H1 (cell line): ENCODE measurements at regions not wholly inside any gene's neighbourhood (a gene's known extent, or its start where the extent isn't known, plus 50 kb on each side); places are given as distances from the start of the nearest gene placed in this dataset.

Experiments
- CTCF ChIA-PET: fragments of 300-600 bp; sonication (Branson Sonifier 250); formaldehyde crosslinking; loops from one replicate; lab custom pipeline; 2021; ENCODE audit not compliant: partially characterized antibody; lab: Charles Lee
- POLR2A ChIA-PET: fragments of 300-600 bp; sonication (Branson Sonifier 250); formaldehyde crosslinking; loops from one replicate; lab custom pipeline; 2021; ENCODE audit warnings: inconsistent platforms; ENCODE audit not compliant: partially characterized antibody; lab: Charles Lee
- DNase-seq, 2 experiments: peaks; one replicate each; pipeline versions ENCODE4 v3.0.0 to v3.0.0-alpha.2; 2010 to 2022; ENCODE audit warnings: low spot score in 2 of 2, low read depth in 1 of 2, mixed read lengths in 1 of 2
- FAIRE-seq: peaks from 2 replicates; lab custom pipeline; 2011; peaks lifted over from hg19 to GRCh38; lab: Jason Lieb, UNC
- H2AFZ ChIP-seq: 2 replicates; pipeline ENCODE4 v1.8.1; 2012; ENCODE audit warnings: low read length, inconsistent platforms
- H2AK5ac ChIP-seq: 2 replicates; pipeline ENCODE4 v1.6.1; 2013; ENCODE audit warnings: low read depth, low read length
- H2BK120ac ChIP-seq: replicated peaks from 2 replicates; pipeline ENCODE3; 2013; ENCODE audit warnings: low read depth, low read length, inconsistent platforms
- H2BK12ac ChIP-seq: 2 replicates; pipeline ENCODE4 v1.6.1; 2013; ENCODE audit warnings: low read depth, low read length
- H2BK15ac ChIP-seq: 2 replicates; pipeline ENCODE4 v1.6.1; 2013; ENCODE audit warnings: low read length
- H2BK20ac ChIP-seq: 2 replicates; pipeline ENCODE4 v1.6.1; 2013; ENCODE audit warnings: low read length
- H2BK5ac ChIP-seq: 2 replicates; pipeline ENCODE4 v1.6.1; 2013; ENCODE audit warnings: low read depth, low read length
- H3K14ac ChIP-seq: 2 replicates; pipeline ENCODE4 v1.6.1; 2013; ENCODE audit warnings: inconsistent platforms; ENCODE audit not compliant: insufficient read length
- H3K18ac ChIP-seq: 2 replicates; pipeline ENCODE4 v1.6.1; 2013; ENCODE audit warnings: low read length; ENCODE audit errors: extremely low read depth
- H3K23ac ChIP-seq: 2 replicates; pipeline ENCODE4 v1.6.1; 2013; ENCODE audit warnings: inconsistent platforms; ENCODE audit not compliant: insufficient read length
- H3K23me2 ChIP-seq: 2 replicates; pipeline ENCODE4 v1.6.1; 2013; ENCODE audit warnings: low read depth, low read length
- H3K27ac ChIP-seq: 2 replicates; pipeline ENCODE4 v1.6.1; 2011; ENCODE audit warnings: low read depth, low read length, inconsistent platforms
- H3K27me3 ChIP-seq, 4 experiments: replicated peaks in 1 of 4; 1 replicate in 1 of 4; 2 replicates in 3 of 4; pipeline versions ENCODE4 v1.6.1 to v1.8.1; 2011 to 2013; ENCODE audit warnings: low read length in 3 of 4, mild to moderate bottlenecking in 3 of 4, inconsistent platforms in 2 of 4, mixed read lengths in 2 of 4, moderate library complexity in 1 of 4; ENCODE audit not compliant: control insufficient read depth in 3 of 4, insufficient read depth in 3 of 4; ENCODE audit errors: extremely low read depth in 1 of 4
- H3K36me3 ChIP-seq, 4 experiments: 2 replicates each; pipeline versions ENCODE4 v1.6.1 to v1.8.1; 2011 to 2013; ENCODE audit warnings: mild to moderate bottlenecking in 4 of 4, low read length in 3 of 4, moderate library complexity in 2 of 4, control low read depth in 1 of 4, inconsistent platforms in 1 of 4; ENCODE audit not compliant: insufficient read depth in 4 of 4, control insufficient read depth in 2 of 4
- H3K4ac ChIP-seq: replicated peaks from 2 replicates; pipeline ENCODE3; 2013; ENCODE audit warnings: low read length, low read depth, mixed read lengths, inconsistent platforms; ENCODE audit not compliant: insufficient read length
- H3K4me1 ChIP-seq, 4 experiments: replicated peaks in 1 of 4; 1 replicate in 1 of 4; 2 replicates in 3 of 4; pipeline versions ENCODE4 v1.6.1 to v1.8.1; 2011 to 2013; ENCODE audit warnings: low read length in 3 of 4, inconsistent platforms in 2 of 4, mixed read lengths in 1 of 4; ENCODE audit not compliant: insufficient read depth in 4 of 4, control insufficient read depth in 3 of 4
- H3K4me2 ChIP-seq, 2 experiments: 2 replicates each; pipeline versions ENCODE4 v1.6.1 to v1.8.1; 2011 to 2013; ENCODE audit warnings: low read depth in 2 of 2, low read length in 2 of 2, control low read depth in 1 of 2, inconsistent platforms in 1 of 2, mild to moderate bottlenecking in 1 of 2; ENCODE audit not compliant: insufficient read depth in 1 of 2
- H3K4me3 ChIP-seq, 4 experiments: fragments of 200-600, 300-600 bp in 1 of 4; sonication (generic), shearing (Covaris generic), sonication (Bioruptor Twin) in 1 of 4; 2 replicates each; pipeline versions ENCODE4 v1.5.1 to v1.8.1; 2011 to 2016; ENCODE audit warnings: low read length in 4 of 4, low read depth in 3 of 4, control low read depth in 2 of 4, inconsistent platforms in 2 of 4, mild to moderate bottlenecking in 2 of 4, mixed read lengths in 1 of 4, moderate library complexity in 1 of 4; ENCODE audit not compliant: insufficient read depth in 2 of 4; ENCODE audit errors: extremely low read depth in 1 of 4
- H3K56ac ChIP-seq: replicated peaks from 2 replicates; pipeline ENCODE3; 2013; ENCODE audit warnings: low read depth, mild to moderate bottlenecking, mixed read lengths, low read length, inconsistent platforms; ENCODE audit not compliant: insufficient read length
- H3K79me1 ChIP-seq: 2 replicates; pipeline ENCODE4 v1.6.1; 2013; ENCODE audit warnings: low read depth, low read length, control low read depth
- H3K79me2 ChIP-seq, 2 experiments: 2 replicates each; pipeline versions ENCODE4 v1.6.1 to v1.8.1; 2012 to 2013; ENCODE audit warnings: low read length in 2 of 2, mild to moderate bottlenecking in 2 of 2, inconsistent platforms in 1 of 2; ENCODE audit not compliant: insufficient read depth in 2 of 2, control insufficient read depth in 1 of 2
- H3K9ac ChIP-seq, 4 experiments: replicated peaks in 1 of 4; 1 replicate in 1 of 4; 2 replicates in 3 of 4; pipeline versions ENCODE4 v1.6.1 to v1.8.1; 2011 to 2013; ENCODE audit warnings: low read depth in 3 of 4, low read length in 3 of 4, control low read depth in 2 of 4, mild to moderate bottlenecking in 2 of 4, moderate library complexity in 2 of 4, inconsistent platforms in 1 of 4; ENCODE audit errors: extremely low read depth in 1 of 4
- H3K9me3 ChIP-seq, 2 experiments: 2 replicates each; pipeline versions ENCODE4 v1.6.1 to v1.8.1; 2012 to 2013; ENCODE audit warnings: mild to moderate bottlenecking in 2 of 2, moderate library complexity in 2 of 2, control low read depth in 1 of 2, inconsistent platforms in 1 of 2, low read depth in 1 of 2, low read length in 1 of 2, mixed read lengths in 1 of 2; ENCODE audit not compliant: insufficient read depth in 2 of 2
- H4K20me1 ChIP-seq, 2 experiments: replicated peaks in 1 of 2; 2 replicates each; pipeline versions ENCODE3 to v1.8.1; 2011 to 2013; ENCODE audit warnings: inconsistent platforms in 2 of 2, low read length in 2 of 2, mild to moderate bottlenecking in 1 of 2; ENCODE audit not compliant: insufficient read depth in 2 of 2, control insufficient read depth in 1 of 2
- H4K5ac ChIP-seq: 2 replicates; pipeline ENCODE4 v1.6.1; 2013; ENCODE audit warnings: low read length, low read depth, mixed read lengths, inconsistent platforms; ENCODE audit not compliant: insufficient read length
- H4K8ac ChIP-seq: 2 replicates; pipeline ENCODE4 v1.8.0; 2013; ENCODE audit warnings: mild to moderate bottlenecking, moderate library complexity, low read length, inconsistent platforms; ENCODE audit not compliant: insufficient read depth; ENCODE audit errors: extremely low read depth
- H4K91ac ChIP-seq: replicated peaks from 2 replicates; pipeline ENCODE3; 2013; ENCODE audit warnings: low read length, mixed read lengths, inconsistent platforms; ENCODE audit not compliant: insufficient read length
- CBX8 ChIP-seq: fragments of 300-800, 300-1000 bp; sonication (generic); IDR thresholded peaks from 2 replicates; pipeline ENCODE4 v1.7.1; 2016; ENCODE audit warnings: low read depth, low read length, borderline replicate concordance
- CHD1 ChIP-seq: IDR thresholded peaks from 2 replicates; pipeline ENCODE4 v1.6.1; 2012; ENCODE audit warnings: low read depth, low read length, improper control_type of control experiment
- CHD2 ChIP-seq: IDR thresholded peaks from 2 replicates; pipeline ENCODE4 v1.6.1; 2012; ENCODE audit warnings: low read length, improper control_type of control experiment
- GABPA ChIP-seq: IDR thresholded peaks from 2 replicates; pipeline ENCODE4 v1.6.1; 2011; ENCODE audit warnings: mild to moderate bottlenecking, low read length, moderate library complexity, borderline replicate concordance; ENCODE audit not compliant: insufficient read depth
- JUND ChIP-seq: IDR thresholded peaks from 2 replicates; pipeline ENCODE4 v1.6.1; 2011; ENCODE audit warnings: mild to moderate bottlenecking, improper control_type of control experiment, low read length
- KDM1A ChIP-seq: fragments of 200-600, 300-600 bp; sonication (generic); IDR thresholded peaks from 2 replicates; pipeline ENCODE4 v1.7.1; 2016; ENCODE audit warnings: mild to moderate bottlenecking, low read length, borderline replicate concordance
- MAFK ChIP-seq: IDR thresholded peaks from 2 replicates; pipeline ENCODE4 v1.6.1; 2012; ENCODE audit warnings: low read depth, mild to moderate bottlenecking, improper control_type of control experiment, low read length
- NRF1 ChIP-seq: IDR thresholded peaks from 2 replicates; pipeline ENCODE4 v1.6.1; 2011; ENCODE audit warnings: mild to moderate bottlenecking, low read depth, low read length, improper control_type of control experiment
- POLR2AphosphoS5 ChIP-seq: IDR thresholded peaks from 2 replicates; pipeline ENCODE4 v1.6.1; 2011; ENCODE audit warnings: low read depth, low read length
- RBBP5 ChIP-seq: IDR thresholded peaks from 2 replicates; pipeline ENCODE4 v1.7.1; 2012; ENCODE audit warnings: low read depth, mild to moderate bottlenecking, inconsistent platforms, low read length, moderate library complexity, borderline replicate concordance
- SUZ12 ChIP-seq: fragments of 200-600 bp; sonication (generic); IDR thresholded peaks from 2 replicates; pipeline ENCODE4 v1.6.1; 2012; ENCODE audit warnings: mild to moderate bottlenecking, inconsistent platforms, low read length, moderate library complexity, mixed read lengths
- TCF12 ChIP-seq: IDR thresholded peaks from 2 replicates; pipeline ENCODE4 v1.6.1; 2011; ENCODE audit warnings: low read depth, mild to moderate bottlenecking, low read length
- WGBS, 2 experiments: shearing (Covaris generic) in 1 of 2; methylation state at CpG; one replicate each; pipeline versions ENCODE4 v1.1.6 to v1.1.7; 2013 to 2015; ENCODE audit warnings: low lambda C conversion rate in 2 of 2, mixed read lengths in 2 of 2, inconsistent platforms in 1 of 2, low coverage in 1 of 2, missing lambda C conversion rate in 1 of 2; ENCODE audit not compliant: insufficient replicate concordance in 2 of 2, insufficient coverage in 1 of 2, insufficient read length in 1 of 2; ENCODE audit errors: extremely low coverage in 1 of 2, missing lambda C conversion rate in 1 of 2; 5-methylcytosine and 5-hydroxymethylcytosine counted together
- TF ChIP-seq, protein P1 (sequence below): IDR thresholded peaks from 2 replicates; pipeline ENCODE4 v1.6.1; 2012; ENCODE audit warnings: inconsistent platforms
- TF ChIP-seq, protein P2 (sequence below): IDR thresholded peaks from 2 replicates; pipeline ENCODE4 v1.6.1; 2012; ENCODE audit warnings: inconsistent platforms

DNA sequence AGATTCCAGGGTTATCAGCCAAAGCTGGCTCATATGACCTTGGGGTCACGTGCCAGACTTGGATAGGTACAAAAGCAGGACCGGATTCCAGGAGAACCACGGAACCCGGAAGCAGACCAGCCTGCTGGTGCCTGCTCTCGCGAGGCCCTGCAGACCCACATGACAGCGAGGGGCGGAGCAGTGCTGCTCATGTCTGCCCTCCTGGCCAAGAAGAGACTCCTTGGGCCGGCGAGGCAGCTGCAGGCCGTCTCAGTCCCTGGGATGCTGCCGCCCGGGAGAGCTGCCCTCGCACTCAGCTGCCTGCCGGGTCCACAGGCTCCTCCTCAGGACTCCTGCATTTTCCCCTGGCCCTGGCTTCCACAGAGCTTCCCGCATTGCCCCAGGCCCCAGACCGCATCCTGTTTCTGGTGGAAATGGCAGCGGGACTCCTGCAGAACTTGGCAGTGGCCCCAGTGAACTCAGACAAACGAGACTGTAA lies 739.5 kb downstream of the SOCS6 start:
- no peak for DNase-seq
- Histone ChIP-seq H3K4me2 (no peak overlapping the region), H3K79me1 (no peaks in the 10 kb centered on the region), H3K79me2 (no peaks in the 10 kb centered on the region), H2BK12ac (no peak overlapping the region), H3K36me3 (no peaks in the 10 kb centered on the region), H3K27me3 (no peaks in the 10 kb centered on the region), H3K14ac (no peak overlapping the region), H4K20me1 (no peaks in the 10 kb centered on the region), H3K23me2 (no peaks in the 10 kb centered on the region), H3K27ac (no peak overlapping the region), H2BK20ac (no peak overlapping the region), H4K8ac (no peak overlapping the region), H2BK15ac (no peak overlapping the region), H2BK5ac (no peak overlapping the region), H3K4ac (no peak overlapping the region), H3K9me3 (peaks cover 56 to 82% of the 10 kb centered on the region in 2 experiments), H3K18ac (no peak overlapping the region), H2AFZ (no peak overlapping the region), H3K9ac (no peak overlapping the region), H3K23ac (no peak overlapping the region)
- POLR2A ChIA-PET: no interaction called here
- WGBS, 2 experiments: 79% methylated on average over 17 of the region's 19 CpGs; no CpG with 5 or more reads in 1 of the 2 experiments
- CTCF ChIA-PET: no interaction called here
- no peak for TF ChIP-seq NRF1
- no peak for TF ChIP-seq GABPA
- TF ChIP-seq MAFK: no peak
- TF ChIP-seq CBX8: no peak
- TF ChIP-seq KDM1A: no peak
- no peak for TF ChIP-seq POLR2AphosphoS5
- no peak for TF ChIP-seq SUZ12
- no peak for TF ChIP-seq TCF12
- TF ChIP-seq, protein P1, sequence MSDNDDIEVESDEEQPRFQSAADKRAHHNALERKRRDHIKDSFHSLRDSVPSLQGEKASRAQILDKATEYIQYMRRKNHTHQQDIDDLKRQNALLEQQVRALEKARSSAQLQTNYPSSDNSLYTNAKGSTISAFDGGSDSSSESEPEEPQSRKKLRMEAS: no peak
- no peak for TF ChIP-seq CHD1
- no peak for TF ChIP-seq RBBP5
- TF ChIP-seq, protein P2, sequence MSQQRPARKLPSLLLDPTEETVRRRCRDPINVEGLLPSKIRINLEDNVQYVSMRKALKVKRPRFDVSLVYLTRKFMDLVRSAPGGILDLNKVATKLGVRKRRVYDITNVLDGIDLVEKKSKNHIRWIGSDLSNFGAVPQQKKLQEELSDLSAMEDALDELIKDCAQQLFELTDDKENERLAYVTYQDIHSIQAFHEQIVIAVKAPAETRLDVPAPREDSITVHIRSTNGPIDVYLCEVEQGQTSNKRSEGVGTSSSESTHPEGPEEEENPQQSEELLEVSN: no peak
- no peak for TF ChIP-seq CHD2
- TF ChIP-seq JUND: no peak
- TF ChIP-seq, all 59 proteins: peak for 0
- no peak overlapping the region for H3K4me3 ChIP-seq
- H3K56ac ChIP-seq: no peak overlapping the region
- H4K91ac ChIP-seq: no peak overlapping the region
- no peak overlapping the region for H2BK120ac ChIP-seq
- H3K4me1 ChIP-seq: no peaks in the 10 kb centered on the region
- FAIRE-seq: no peak
- H2AK5ac ChIP-seq: no peak overlapping the region
- H4K5ac ChIP-seq: no peak overlapping the region
